ENCODE measurements at regions not wholly inside any gene's neighbourhood (a gene's known extent, or its start where the extent isn't known, plus 50 kb on each side); places are given as distances from the start of the nearest gene placed in this dataset.

DNA sequence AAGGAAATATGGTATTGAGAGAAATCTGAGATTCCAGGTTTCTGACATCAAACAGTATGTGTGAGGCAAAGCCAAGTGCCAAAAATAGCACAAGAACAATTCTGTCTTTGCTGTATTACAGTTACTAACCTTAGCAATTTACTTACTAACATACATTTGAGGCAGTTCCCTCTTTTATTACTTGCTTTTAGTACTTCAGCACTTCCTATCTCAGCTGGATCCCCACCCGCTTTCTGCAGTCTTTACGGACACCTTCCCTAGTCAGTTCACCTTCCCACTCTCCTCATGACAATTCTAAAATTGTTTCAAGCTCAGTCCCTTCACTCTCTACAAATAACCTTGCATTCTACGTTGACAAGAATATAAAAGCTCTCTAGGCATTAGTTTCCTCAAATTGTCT lies 79.2 kb downstream of the ELAPOR2 start:
- FAIRE-seq (no peak), DNase-seq (ENCODE audit: insufficient read length, low spot score) (no peak)
- TF ChIP-seq, protein P1, sequence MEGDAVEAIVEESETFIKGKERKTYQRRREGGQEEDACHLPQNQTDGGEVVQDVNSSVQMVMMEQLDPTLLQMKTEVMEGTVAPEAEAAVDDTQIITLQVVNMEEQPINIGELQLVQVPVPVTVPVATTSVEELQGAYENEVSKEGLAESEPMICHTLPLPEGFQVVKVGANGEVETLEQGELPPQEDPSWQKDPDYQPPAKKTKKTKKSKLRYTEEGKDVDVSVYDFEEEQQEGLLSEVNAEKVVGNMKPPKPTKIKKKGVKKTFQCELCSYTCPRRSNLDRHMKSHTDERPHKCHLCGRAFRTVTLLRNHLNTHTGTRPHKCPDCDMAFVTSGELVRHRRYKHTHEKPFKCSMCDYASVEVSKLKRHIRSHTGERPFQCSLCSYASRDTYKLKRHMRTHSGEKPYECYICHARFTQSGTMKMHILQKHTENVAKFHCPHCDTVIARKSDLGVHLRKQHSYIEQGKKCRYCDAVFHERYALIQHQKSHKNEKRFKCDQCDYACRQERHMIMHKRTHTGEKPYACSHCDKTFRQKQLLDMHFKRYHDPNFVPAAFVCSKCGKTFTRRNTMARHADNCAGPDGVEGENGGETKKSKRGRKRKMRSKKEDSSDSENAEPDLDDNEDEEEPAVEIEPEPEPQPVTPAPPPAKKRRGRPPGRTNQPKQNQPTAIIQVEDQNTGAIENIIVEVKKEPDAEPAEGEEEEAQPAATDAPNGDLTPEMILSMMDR (IDR thresholded peaks at IDR 0.05; ENCODE audit: insufficient read depth, missing control alignments): no peak

DNA sequence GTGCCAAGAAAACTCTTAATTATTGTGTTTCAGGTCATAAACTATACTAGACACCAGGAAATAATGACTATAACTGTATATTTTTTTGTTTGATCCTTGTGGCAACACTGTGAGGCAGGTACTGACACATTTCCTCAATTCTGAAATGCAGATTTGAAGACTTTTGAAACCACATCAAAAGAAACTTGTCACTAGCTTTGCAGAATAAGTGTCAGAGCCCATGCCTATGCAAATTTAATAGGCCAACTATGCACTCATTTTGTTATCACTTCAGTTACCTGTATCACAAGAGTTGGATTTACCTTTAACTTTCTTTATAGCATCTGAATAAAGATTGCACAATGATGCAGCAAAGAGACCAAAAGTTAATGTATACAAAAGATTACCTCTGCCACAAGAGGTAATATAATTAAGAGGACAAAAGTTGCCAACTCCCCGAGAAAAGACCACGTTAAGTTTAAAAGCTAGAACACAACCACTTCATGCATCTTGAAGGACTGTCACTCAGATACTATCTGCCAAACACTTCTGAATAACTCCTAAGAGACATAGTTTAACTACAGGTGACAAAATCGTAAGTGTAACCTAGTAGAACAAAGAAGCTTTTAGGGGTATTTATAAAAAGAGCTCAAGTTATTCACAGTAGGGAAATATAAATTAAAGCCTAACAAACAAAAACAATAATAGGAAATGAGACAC lies 80.5 kb downstream of the ELAPOR2 start:
- TF ChIP-seq, protein P1 (IDR thresholded peaks at IDR 0.05; ENCODE audit: insufficient read depth, missing control alignments): no peak
- FAIRE-seq: no peak
- DNase-seq (ENCODE audit: insufficient read length, low spot score): no peak

DNA sequence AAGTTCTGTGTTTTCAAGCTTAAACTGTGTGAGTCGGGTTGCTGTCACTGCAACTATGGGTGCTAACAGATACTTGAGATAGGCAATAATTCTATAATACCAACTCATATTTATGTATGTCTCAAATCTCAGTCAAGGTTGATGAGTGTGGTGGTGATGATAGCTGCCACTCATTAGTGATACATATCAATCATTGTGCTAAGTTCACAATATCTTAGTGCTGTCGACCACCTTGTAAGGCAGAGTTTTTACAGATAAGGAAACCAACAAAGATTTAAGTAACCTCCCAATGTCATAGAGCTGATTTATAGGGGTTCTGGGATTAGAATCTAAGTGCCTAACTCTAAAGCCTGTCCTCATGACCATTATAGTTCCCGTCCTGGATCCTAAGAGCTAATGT lies 82.5 kb downstream of the ELAPOR2 start:
- FAIRE-seq (no peak), DNase-seq (ENCODE audit: insufficient read length, low spot score) (no peak)
- TF ChIP-seq, protein P1 (IDR thresholded peaks at IDR 0.05; ENCODE audit: insufficient read depth, missing control alignments): no peak

DNA sequence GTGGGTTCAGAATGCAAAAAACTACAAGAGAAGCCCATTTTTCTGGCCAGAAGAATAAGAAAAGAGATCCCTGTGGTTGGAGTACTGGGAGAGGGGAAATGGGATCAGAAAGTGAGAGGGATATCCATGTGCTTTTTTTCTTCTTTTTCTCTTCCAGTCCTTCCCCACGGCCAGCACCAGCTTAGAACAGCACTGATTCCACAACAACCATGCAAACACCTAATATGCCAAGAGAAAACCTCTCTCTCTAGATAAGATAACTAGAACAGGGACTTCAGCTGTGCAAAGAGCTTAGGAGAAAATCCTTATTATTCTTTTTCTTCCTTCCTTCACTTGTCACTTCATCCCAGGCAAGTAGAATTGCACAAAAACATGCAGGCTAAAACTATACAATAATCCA lies 83.5 kb downstream of the ELAPOR2 start:
- DNase-seq (ENCODE audit: insufficient read length, low spot score) (no peak), FAIRE-seq (no peak)
- TF ChIP-seq, protein P1 (IDR thresholded peaks at IDR 0.05; ENCODE audit: insufficient read depth, missing control alignments): no peak

DNA sequence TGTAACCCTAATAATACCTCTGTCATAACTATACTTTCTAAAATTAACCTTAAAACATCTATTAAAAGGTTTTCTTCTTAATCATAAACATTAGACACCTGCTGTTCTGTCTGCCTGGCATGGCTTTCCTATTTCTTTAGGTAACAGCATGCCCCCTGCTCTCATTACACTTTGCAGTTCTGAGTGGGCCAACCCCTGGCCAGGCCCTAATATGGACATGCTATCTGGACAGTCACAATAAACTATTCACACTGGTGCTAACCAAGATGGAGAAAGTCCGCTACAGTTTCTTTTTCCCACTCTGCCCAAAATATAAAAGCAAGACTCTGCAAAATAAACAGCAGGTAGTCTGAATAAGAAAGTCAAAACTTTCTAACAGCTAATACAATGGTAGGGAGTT lies 84.0 kb downstream of the ELAPOR2 start:
- no peak for FAIRE-seq
- no peak for DNase-seq (ENCODE audit: insufficient read length, low spot score)
- TF ChIP-seq, protein P1 (IDR thresholded peaks at IDR 0.05; ENCODE audit: insufficient read depth, missing control alignments): no peak

DNA sequence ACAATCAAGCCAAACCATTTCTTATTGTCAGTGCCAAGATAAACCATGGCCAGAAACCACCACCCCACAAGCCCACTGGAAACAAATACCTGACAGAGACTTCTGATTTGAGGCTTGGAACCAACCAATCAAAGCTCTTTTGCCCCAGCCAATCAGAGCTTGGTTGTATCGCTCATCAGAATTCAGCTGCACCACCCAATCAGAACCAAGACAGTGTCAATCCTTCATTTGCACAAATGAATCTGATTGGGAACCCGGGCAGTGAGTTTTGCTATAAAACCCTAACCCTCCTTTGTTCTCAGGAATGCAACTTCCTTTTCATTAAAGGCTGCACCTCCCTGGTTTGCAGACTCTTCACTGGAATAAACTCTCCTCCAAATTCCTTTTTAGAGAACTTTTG lies 87.4 kb downstream of the ELAPOR2 start:
- FAIRE-seq (no peak), DNase-seq (ENCODE audit: insufficient read length, low spot score) (no peak)
- TF ChIP-seq, protein P1 (IDR thresholded peaks at IDR 0.05; ENCODE audit: insufficient read depth, missing control alignments): no peak

DNA sequence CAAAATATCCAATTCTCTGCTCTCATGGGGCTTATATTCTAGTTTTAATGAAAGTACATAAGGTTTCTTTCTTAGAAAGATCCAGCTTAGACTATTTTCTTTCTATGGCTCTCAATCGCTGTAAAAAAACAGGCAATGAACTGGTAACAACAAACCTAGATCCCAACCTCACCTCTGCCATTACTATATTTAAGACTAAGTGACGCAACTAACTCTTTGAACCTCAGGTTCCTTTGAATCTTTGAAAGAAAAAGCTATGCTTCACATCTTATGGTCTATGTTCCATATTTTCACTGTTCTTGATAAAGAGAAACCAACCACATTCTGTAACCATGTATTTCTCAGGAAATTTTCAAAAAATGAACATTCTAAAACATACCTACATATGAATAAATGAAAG lies 88.5 kb downstream of the ELAPOR2 start:
- DNase-seq (ENCODE audit: insufficient read length, low spot score): no peak
- no peak for FAIRE-seq
- TF ChIP-seq, protein P1 (IDR thresholded peaks at IDR 0.05; ENCODE audit: insufficient read depth, missing control alignments): no peak
